ENCODE measurements at regions not wholly inside any gene's neighbourhood (a gene's known extent, or its start where the extent isn't known, plus 50 kb on each side); places are given as distances from the start of the nearest gene placed in this dataset.

DNA sequence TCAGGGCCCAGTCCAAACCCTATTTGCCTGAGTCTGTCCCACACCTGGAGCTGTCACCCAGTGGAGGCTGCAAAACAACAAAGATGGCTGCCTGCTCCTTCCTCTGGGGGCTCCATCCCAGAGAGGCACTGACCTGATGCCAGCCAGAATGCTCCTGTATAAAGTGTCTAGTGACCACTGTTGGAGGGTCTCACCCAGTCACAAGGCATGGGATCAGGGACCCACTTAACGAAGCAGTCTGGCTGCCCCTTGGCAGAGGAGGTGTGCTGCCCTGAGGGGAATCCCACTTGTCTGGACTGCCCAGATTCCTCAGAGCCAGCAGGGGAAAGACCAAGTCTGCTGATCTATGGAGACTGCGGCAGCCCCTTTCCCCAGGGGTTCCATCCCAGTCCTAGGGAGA, 241.6 kb downstream of the CDH26 start:
- TF ChIP-seq POLR2AphosphoS5 (IDR thresholded peaks at IDR 0.05; ENCODE audit: low read depth) (no peak), CTCF (IDR thresholded peaks at IDR 0.05; ENCODE audit: insufficient read depth, low read length) (no peak), GABPA (IDR thresholded peaks at IDR 0.05; ENCODE audit: low read depth) (no peak), SPI1 (IDR thresholded peaks at IDR 0.05; ENCODE audit: borderline replicate concordance, low read depth) (no peak)
- TF ChIP-seq, protein P1, sequence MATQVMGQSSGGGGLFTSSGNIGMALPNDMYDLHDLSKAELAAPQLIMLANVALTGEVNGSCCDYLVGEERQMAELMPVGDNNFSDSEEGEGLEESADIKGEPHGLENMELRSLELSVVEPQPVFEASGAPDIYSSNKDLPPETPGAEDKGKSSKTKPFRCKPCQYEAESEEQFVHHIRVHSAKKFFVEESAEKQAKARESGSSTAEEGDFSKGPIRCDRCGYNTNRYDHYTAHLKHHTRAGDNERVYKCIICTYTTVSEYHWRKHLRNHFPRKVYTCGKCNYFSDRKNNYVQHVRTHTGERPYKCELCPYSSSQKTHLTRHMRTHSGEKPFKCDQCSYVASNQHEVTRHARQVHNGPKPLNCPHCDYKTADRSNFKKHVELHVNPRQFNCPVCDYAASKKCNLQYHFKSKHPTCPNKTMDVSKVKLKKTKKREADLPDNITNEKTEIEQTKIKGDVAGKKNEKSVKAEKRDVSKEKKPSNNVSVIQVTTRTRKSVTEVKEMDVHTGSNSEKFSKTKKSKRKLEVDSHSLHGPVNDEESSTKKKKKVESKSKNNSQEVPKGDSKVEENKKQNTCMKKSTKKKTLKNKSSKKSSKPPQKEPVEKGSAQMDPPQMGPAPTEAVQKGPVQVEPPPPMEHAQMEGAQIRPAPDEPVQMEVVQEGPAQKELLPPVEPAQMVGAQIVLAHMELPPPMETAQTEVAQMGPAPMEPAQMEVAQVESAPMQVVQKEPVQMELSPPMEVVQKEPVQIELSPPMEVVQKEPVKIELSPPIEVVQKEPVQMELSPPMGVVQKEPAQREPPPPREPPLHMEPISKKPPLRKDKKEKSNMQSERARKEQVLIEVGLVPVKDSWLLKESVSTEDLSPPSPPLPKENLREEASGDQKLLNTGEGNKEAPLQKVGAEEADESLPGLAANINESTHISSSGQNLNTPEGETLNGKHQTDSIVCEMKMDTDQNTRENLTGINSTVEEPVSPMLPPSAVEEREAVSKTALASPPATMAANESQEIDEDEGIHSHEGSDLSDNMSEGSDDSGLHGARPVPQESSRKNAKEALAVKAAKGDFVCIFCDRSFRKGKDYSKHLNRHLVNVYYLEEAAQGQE (IDR thresholded peaks at IDR 0.05; ENCODE audit: insufficient replicate concordance, low read depth), result no peak

All from HL-60 (cell line).